DMS153 treated with DMSO at 0.1 percent for 48 hours (cell line): ENCODE measurements at regions not wholly inside any gene's neighbourhood (a gene's known extent, or its start where the extent isn't known, plus 50 kb on each side); places are given as distances from the start of the nearest gene placed in this dataset.

ENCODE experiments used
- DNase-seq: peaks from one replicate; lab custom pipeline; 2025; ENCODE audit not compliant: unreplicated experiment; lab: John Stamatoyannopoulos, UW

DNA sequence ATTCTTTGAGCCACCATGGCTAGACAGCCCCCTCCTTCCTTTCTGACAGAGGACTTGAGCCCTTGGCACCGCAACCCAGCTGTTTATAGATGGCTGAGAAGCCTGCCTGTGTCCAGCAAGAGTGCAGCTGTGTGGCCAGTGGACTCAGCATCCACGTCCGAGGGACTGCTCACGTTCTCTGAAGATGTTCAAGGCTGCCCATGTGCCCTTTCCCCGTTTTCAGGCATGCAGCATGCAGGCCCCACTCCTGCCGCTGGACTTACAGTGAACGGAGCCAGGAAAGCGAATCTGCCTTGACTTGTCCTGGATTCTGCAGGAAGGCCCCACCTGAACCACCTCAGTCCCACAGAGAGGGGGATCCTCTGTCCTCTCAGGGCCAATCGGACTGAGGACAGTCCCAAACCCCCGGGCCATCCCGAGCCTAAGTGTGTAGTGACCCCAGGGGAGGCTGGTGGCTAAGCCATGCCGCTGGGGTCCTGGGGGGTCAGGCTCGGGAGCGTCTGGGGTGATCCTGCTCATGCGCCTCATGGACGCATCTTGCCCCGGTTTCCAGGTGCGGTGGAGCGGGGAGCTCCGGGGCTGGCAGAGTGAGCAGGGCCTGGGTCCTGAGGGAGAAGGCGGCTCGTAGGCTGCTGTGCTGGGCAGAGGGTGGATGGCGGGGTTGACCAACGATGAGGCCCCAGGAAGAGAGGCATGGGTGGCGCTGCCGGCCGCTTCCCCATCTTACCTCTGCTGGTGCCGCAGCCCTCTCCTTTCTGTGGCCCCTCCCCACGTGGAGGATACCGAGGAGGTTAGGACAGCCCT is 170.7 kb downstream of the CTTN start:
- no peak for DNase-seq

DNA sequence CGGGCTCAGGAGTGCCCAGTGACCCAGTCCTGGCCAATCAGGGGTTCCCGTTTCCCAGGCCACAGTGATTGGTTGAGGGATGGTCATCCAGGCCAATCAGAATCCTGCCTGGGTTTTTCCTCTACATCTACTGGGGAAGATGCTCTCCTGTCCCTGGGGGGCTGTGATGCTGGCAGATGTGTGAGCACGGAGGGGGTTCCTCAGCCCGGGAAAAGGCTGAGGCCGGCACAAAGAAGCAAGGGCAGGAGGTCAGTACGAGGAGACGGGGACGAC is 171.2 kb downstream of the CTTN start:
- no peak for DNase-seq

DNA sequence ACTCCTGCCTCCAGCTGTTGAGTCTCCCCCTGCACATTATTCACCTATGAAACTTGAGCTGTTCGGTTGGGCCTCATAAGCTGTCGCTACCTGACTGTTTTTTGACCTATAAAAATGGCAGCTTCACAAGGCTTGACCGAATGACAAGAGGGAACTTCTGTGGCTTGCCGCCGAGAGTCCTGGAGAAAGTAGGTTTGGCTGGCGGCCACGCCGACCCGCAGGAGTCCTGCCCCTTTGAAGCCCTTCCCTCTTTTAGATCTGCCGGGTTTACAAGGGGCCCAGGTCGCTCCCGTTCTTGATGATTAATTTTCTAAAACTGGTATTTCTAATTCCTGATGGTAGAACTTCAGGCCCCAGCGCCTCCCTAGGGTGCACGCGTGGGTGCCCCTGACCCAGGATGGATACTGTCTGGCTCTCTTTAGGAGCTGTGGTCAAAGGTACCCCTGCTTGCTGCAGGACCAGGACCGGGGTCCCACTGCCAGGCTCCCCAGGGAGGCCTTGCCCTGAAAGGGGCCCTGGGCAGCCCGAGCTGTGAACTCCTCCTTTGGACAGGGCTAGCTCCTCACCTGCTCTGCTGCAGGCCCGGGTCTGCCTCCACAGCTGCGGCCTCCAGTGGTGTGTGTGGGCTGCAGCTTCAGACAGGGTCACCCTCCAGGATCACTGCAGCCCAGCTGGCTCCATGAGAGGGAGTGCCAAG is 171.8 kb downstream of the CTTN start:
- no peak for DNase-seq

DNA sequence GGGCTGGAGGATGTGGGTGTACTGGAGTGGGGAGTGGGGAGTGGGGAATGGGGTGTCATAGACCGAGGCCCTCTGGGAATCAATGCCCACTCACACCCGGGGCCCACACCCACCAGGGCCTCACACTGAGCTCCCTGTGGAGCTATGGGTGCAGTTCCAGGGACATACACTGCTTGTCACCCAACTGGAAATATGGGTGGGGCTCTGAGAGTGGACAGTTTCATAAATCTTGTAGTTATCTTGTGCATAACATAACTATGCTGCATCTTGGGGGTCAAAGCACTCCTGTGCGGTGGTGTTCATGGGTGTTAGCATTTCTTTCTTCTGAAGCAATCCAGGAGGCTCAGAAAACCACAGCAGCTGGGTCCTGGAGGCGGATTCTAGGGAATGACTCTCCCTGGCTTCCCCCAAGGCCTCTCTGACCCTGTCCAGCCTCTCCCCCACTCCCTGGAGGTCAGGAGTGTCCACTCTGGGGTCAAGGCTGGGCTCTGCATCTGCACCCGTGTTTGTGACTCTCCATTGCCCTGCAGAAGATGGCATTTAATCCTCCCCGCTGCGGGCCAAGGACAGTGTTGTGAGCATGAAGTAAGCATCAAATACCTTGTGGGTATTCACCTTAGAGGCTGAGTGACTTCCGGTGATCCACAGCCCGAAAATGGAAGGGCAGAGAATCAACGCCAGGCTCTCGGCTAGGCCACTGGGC is 172.5 kb downstream of the CTTN start:
- DNase-seq: no peak

DNA sequence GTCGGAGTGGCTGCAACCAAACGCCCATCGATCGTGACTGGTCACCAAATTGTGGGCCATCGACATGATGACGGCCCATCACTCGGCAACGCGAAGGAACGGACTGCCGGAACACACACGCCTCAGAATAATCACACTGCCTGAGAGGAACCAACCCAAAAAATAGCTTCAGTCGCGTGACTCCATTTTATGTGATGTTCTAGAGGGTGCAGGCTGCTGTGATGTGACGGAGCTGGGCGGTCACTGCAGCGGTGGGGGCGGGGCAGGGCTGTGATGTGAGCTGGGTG is 174.6 kb downstream of the CTTN start:
- no peak for DNase-seq

DNA sequence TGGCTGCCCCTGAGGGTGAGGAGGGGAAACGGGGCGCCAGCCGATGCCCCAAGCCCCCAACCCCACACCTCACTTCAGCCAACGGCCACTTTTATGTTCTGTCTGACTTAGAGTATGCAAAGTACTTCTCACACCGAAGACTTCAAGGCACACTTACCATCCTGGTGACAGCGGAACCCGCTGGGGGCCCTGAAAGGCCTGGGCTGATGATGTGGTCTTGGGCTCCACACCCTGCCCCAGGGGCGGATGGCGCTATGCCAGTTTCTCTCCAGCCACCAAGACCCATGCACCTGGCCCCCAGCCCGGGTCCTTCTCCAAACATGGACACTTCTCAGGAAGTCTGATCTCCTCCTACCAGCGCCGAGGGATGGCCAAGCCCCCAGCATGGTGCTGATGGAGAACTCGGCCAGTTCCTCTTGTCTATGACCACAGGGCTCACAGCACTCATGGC is 175.4 kb downstream of the CTTN start:
- DNase-seq: no peak

DNA sequence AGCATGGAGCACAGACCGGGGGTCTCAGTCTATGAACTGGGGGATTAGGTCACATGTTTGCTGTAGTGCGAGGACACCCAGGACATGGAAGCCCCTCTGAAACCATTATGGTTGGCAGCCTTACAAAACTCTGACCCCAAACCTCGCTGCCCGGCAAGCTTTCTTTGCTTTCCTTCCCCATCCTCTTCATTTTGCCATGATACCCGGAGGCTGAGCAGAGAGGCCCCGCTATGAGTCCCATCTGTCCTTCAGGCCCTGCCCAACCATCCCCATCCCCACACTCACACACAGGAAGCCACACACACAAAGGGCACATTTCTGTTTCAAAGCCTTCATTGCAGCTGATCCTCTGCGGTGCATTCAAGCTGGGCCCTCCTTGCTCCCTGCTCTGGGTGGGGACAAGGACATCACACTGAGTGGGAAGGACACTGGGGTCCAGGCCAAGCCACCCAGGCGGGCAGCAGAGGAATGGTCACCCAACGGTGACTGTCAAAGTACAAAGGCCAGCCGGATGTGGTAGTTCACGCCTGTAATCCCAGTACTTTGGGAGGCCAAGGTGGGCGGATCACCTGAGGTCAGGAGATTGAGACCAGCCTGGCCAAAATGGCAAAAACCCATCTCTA is 176.5 kb downstream of the CTTN start:
- DNase-seq: no peak

DNA sequence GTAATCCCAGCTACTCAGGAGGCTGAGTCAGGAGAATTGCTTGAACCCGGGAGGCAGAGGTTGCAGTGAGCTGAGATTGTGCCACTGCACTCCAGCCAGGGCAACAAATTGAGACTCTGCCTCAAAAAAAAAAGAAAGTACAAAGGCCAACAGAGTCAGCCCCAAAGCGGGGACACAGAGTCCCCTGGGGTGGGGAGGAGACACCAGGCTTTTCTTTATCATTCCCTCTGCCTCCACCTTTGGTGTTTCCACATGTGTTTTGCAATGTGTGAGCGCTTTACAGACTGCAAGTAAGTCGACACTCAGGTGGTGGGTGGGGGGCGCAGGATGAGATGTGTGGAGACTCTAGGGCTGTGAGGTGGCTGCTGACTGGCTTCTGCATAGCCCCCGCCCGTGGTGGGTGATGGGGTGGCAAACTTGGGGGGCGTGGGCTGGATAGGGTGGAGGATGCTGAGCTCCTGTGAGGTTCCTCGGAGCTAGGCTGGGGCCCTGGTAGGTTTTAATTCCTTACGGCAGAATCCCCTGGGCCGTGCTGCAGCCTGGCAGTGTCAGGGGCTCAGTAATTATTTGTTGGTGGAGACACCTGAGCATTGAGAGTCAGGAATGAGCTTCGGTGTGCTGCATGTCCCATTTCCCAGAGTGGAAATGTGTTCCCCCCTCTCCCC is 177.2 kb downstream of the CTTN start:
- no peak for DNase-seq

DNA sequence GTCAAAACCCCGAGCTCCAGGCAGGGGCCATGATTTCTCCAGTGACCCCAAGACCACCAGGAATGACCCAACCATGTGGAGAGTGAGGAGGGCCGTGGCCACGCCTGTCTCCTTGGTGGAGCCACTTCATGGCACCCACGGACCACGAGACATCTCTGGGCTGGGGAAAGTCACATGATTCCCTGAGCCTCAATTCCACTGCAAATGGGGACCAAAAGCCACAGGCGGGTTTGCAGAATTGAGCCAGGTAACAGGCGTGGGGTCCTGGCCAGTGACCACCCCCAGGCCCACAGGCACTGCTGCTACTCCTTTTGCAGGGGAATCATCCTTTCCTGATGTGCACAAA is 178.9 kb downstream of the CTTN start:
- no peak for DNase-seq

DNA sequence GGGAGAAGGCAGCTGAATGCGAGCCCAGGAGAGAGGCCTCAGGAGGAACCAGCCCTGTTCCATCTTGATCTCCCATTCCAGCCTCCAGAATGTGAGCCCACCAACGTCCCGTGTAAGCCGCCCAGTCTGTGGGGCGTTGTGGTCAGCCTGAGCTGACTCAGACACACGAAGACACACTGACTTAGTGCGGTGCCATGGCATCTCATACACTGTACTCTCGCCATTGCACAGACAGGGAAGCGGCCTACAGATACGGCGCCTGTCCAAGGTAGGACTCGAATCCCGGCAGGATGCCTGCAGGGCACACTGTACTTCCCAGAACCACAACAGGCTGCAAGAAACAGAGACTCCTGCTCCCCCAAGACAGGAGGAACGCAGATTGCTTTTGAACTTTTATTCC is 179.6 kb downstream of the CTTN start:
- no peak for DNase-seq

DNA sequence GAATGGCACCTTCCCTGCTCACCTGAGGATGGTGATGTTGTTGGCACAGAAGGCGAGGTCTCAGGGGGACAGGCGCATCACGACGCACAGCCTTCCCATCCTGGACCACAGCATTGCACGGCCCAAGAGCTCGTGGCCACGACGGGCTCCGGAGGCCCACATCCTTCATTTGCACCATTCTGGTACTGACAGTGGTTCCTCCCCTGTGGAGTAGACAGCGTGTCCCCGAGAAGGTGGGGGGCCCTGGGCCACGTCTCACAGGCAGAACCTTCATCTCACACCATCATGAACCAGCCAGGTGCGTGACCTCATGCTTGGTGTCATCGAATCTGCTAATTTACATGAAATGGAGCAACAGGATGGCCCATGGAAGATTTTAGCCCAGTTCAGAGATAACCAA is 180.0 kb downstream of the CTTN start:
- DNase-seq: no peak

DNA sequence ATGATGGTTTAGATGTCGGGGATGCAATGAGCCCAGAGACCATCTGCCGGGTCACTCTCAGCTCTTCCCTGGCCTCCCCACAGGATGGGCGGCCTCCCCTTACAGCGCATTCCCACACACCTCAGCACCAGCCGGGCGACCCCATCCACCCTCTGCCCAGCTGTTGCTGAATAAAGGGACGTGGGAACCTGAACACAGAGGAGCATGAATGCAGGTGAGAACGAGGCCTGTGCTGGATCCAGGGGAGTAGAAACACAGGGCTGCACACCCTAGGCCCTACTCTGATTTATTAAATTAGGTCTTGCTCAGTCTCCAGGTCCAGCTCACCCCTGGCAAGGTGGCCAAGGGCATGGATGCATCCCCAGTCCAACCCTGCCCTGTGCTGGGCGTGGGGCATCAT is 180.5 kb downstream of the CTTN start:
- DNase-seq: no peak

DNA sequence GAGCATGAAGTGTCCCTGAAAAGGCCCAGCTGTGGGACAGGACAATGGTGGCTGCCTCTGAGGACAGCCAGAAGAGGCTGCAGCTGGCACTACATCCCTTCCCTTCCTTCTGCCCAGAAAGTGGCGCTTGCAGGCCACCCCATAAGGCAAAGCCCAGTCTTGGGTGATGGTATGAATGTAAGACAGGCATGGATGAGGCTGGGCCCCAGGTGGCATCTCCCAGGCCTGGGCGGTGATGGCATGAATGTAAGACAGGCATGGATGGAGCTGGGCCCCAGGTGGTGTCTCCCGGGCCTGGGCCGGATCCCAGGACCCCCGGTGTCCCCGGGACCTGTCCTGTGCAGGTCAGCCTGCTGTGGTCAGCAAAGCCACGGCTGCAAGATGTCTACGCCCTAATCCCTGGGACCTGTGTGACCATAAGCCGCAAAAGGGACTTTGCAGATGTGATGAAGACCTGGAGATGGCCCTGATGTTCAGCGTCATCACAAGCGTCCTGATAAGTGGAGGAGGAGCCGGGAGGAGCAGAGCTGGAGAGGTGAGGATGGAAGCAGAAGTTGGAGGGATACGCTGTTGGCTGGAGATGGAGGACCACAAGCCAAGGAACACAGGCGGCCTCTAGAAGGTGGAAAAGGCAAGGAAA is 181.1 kb downstream of the CTTN start:
- no peak for DNase-seq

DNA sequence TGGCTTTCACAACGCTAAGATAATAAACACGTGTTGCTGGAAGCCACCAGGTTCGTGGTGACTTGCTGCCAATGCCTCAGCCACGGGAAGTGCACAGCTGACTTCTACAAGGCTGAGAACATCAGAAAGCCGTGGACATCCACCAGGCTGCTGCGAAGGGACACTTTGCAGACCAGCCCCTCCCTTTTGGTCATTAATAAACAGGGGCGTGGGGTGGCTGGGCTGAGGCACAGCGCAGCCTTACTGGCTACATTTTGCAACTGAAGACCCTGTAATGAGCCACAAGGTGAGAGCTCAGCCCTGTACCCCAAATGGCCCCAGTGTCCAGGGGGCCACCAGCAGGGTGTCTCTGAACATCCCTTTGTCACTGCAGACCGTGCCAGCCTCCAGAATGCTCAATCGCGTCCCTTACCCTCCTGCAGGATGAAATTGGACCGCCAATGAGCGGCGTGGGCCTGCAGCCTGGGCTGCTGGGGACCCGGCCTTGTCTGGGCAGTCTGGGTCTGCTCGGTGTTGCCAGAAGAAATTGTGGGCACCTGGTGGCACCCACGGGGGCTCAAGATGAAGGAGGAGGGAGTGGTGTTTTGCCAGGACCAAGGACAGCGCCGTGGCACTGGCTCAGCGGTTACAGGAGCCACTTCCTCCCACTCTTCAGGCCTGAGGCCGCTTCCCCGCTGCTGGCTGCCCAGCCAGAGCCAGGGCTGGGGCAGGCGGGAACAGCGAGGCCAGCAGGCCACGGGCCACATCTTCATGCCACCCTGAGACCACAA is 181.9 kb downstream of the CTTN start:
- no peak for DNase-seq

DNA sequence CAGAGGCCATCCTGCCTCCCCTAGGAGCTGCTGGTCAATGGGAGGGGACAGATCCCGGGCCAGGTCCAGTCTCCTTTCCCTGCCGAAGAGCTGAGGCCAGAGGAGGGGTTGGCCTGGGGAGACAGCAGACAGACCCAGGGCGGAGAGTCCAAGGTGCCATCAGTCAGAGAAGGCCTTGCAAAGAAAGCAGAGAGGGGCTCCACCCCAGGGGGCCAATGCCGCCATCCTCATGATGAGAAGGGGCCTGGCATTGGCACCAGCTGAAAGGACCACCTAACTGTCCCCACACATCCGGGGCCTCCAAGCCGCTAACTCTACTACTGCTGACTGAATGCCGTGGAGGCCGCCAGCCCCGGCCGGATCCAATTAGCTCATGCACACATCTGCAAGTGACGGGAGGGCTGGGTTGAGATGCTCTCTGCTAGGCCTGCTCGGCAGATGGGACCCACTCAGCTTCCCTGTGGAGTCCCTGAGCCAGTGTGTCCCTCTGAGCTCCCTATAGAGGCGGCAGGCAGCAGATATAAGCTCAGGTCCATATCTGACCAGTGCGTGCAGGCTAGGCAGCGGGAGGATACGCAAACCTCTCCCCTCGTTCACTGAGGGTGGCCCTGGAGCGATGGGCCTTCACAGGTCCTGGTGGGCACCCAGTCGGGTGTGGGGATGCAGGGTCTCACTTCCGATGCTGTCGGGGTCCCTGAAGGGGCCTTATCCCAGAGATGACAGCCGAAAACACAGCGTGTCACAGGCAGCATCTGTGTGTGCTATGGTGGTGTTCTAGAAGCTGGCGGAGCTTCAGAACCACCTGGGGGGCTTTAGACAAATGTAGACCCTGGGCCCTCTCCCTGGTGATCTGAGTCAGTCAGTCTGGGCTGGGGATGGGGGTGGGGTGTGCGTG is 183.9 kb downstream of the CTTN start:
- no peak for DNase-seq

DNA sequence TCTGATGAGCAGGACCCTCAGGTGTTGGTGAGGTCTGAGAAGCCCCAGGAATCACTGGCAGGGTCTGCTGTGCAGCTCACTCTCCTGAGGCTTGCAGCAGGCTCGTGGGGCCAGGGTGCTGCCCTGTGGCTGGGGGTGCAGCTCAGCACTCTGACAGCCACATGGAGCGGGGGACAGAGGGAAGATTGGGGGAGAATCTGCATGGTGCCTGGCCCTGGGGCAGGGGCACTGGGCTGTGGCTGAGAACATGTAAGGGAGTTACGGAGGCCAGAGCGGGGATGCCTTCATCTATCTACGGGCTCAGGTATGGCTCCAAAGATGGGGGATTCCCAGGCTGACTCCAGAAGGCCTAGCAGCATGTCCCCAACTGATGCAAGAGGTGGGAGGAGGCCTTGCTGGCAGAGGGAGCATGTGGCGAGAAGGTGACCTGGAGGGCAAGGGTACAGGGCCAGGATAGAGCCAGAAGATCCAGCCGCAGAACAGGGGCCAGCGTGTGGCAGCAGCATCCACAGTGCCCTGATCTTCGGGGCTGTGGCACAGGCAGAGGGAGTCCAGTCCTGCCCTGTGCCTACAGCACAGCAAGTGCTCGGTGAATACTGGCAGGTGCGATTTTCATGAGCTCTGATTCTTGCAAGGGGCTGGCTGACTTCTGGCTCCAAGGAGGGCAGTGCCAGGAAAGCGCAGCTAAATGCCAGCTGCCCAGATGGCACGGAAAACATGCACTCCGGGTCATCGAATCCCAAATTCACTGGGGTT is 184.7 kb downstream of the CTTN start:
- DNase-seq: no peak

DNA sequence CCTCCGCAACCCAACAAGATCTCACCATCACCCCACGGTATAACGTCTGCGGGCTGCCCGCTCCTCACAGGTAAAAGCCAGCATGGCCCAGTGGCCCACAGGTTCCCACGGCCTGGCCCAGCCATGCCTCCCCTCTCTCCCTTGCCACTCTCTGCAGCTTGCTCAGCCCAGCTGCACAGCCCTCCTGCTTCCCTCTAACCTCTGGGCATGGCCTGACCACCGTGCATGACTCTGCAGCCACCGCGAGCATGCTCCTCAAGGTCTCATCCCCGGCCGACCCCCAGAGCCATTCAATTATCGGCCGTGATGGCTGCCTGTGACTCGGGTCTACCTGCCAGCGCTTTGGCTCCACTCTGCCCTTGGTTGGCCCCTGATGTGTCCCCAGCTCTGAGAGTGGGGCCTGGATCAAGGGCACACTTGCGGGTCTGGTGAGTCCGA is 185.5 kb downstream of the CTTN start:
- no peak for DNase-seq

DNA sequence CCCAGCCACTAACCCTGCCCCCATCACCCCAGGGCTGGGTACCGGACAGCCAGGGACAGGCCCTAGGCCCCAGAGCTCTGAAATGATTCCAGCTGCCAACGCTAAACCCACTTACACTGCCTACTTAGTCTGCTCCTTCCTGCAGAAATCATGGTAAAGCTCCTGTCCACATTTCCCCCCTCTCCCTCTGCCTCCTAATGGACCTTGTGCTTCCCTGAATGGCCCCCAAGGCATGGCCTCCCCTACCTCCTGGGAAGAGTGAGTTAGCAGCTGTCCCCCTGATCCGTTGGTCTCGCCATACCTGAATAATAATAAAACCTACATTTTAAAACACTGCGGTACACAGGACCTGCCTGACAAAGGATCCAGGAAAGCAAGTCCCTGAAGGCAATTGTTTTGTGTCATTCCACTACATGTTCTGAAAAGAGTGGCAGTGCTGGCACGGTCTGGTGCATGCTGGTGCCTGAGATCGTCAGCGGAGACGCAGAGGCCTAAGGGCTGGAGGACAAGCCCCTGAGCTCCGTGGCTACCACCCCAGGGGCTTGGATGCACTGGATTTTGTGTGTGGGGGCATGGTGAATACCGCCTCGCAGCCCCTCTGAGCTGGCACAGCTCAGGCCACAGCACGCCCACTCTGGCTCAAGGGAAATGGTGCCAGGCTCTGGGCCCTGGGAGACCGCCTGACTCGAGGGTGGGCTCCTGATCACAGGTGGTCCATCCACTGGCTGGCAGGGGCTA is 186.3 kb downstream of the CTTN start:
- no peak for DNase-seq
